ENCODE measurements at regions not wholly inside any gene's neighbourhood (a gene's known extent, or its start where the extent isn't known, plus 50 kb on each side); places are given as distances from the start of the nearest gene placed in this dataset.
"Not testable (repeated sequence)": the region's sequence is repeated elsewhere in the genome, so short reads cannot be mapped to it uniquely, and the experiment has no call there.

GRCh38 chr7:29684151-29684786 lies 120.6 kb downstream of the PRR15 start:
- not testable (repeated sequence) for TF ChIP-seq POLR2AphosphoS5, POLR2A (IDR thresholded peaks at IDR 0.05)

Data from stomach (tissue), 4 donors.